ENCODE measurements at regions not wholly inside any gene's neighbourhood (a gene's known extent, or its start where the extent isn't known, plus 50 kb on each side); places are given as distances from the start of the nearest gene placed in this dataset.
"Not testable (repeated sequence)": the region's sequence is repeated elsewhere in the genome, so short reads cannot be mapped to it uniquely, and the experiment has no call there.

DNA sequence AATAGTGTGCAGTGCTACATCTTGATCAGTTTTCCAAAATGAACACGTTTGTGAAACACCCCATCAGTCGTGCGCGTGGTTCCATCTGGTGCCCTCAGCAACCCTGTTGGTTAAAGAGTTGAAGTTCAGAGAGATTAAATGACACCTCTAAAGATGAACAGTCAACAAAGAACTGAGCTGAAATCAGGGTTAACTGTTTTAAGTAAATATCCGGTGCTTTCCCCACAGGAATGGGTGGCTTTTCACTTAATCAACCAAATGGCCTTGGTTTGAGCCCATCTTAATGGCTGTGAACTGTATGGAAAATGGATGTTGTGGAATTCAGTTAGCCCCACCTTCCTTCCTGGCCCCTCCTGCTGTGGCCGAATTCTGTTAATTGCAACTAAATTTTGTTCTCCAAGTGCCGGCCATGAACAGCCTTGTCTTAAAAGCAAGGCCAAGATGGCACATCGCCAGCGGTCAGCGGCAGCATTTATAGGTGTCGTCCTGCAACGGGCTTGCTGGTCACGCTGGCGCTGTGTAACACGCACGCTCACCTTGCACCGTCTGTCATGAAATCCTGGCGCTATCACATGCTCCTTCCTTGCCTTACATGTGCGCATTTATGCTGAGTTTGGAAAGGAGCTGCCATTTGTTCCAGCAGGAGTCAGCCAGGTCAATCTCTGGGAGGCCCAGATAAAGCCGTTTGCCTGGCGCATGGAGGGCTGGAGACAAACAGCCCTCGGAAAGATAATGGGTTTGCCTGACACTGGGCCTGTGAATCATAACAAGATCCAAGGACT lies 164.5 kb downstream of the ERMARD start:
- no peak overlapping the region for H3K4me3 ChIP-seq
- no peak for TF ChIP-seq Cebpa-rat (IDR thresholded peaks at IDR 0.05)
- peaks cover 22 to 80% (median 68%) of the 10 kb centered on the region in 10 experiments for H3K4me1 ChIP-seq
- H3K36me3 ChIP-seq, result no peaks in the 10 kb centered on the region
- peak overlapping the region in 8 of 11 experiments; percentile 33 to 90 (median 76); a peak in 15 of 22 replicates for H3K4me2 ChIP-seq
- H3K9ac ChIP-seq, result no peak overlapping the region
- no peaks in the 10 kb centered on the region for H3K27me3 ChIP-seq
- H4K20me1 ChIP-seq, result no peaks in the 10 kb centered on the region
- no peaks in the 10 kb centered on the region for H3K9me3 ChIP-seq (replicated peaks in 1 of 11)
- peak overlapping the region in 2 of 11 experiments; percentile 84 to 89; a peak in 4 of 22 replicates for H3K27ac ChIP-seq

- Histone ChIP-seq H3K9ac (peak overlapping the region in 5 of 11 experiments; percentile 18 to 62 (median 61); a peak in 8 of 22 replicates), H3K4me1 (peaks cover 22 to 74% (median 63%) of the 10 kb centered on the region in 10 experiments), H3K4me2 (peak overlapping the region; percentile 51 to 90 (median 83); a peak in 21 of 22 replicates), H3K27ac (peak overlapping the region in 8 of 11 experiments; percentile 72 to 89 (median 81); a peak in 16 of 22 replicates)
- not testable (repeated sequence) for H3K27me3 ChIP-seq; H3K9me3 ChIP-seq (replicated peaks in 1 of 11); H3K4me3 ChIP-seq; H4K20me1 ChIP-seq; H3K36me3 ChIP-seq
These were observed 162.3 kb downstream of the ERMARD start for GRCh38 chr6:169913745-169914144.

GRCh38 chr6:169913096-169913638 lies 161.7 kb downstream of the ERMARD start:
- no peaks in the 10 kb centered on the region for H3K27me3 ChIP-seq
- peaks cover 22 to 74% (median 61%) of the 10 kb centered on the region in 10 experiments for H3K4me1 ChIP-seq
- H3K4me3 ChIP-seq, result peak overlapping the region in 5 of 10 experiments; percentile 12 to 36 (median 26); a peak in 7 of 20 replicates
- no peaks in the 10 kb centered on the region for H4K20me1 ChIP-seq
- H3K36me3 ChIP-seq, result no peaks in the 10 kb centered on the region
- peak overlapping the region in 9 of 11 experiments; percentile 47 to 89 (median 78); a peak in 18 of 22 replicates for H3K27ac ChIP-seq
- H3K9ac ChIP-seq, result peak overlapping the region in 9 of 11 experiments; percentile 23 to 78 (median 55); a peak in 17 of 22 replicates
- peak in 4 of 11 experiments; percentile 31 to 82 (median 73); a peak in 8 of 22 replicates for TF ChIP-seq Cebpa-rat (IDR thresholded peaks at IDR 0.05)
- H3K9me3 ChIP-seq (replicated peaks in 1 of 11), result no peaks in the 10 kb centered on the region
- H3K4me2 ChIP-seq, result peak overlapping the region; percentile 54 to 90 (median 83)

DNA sequence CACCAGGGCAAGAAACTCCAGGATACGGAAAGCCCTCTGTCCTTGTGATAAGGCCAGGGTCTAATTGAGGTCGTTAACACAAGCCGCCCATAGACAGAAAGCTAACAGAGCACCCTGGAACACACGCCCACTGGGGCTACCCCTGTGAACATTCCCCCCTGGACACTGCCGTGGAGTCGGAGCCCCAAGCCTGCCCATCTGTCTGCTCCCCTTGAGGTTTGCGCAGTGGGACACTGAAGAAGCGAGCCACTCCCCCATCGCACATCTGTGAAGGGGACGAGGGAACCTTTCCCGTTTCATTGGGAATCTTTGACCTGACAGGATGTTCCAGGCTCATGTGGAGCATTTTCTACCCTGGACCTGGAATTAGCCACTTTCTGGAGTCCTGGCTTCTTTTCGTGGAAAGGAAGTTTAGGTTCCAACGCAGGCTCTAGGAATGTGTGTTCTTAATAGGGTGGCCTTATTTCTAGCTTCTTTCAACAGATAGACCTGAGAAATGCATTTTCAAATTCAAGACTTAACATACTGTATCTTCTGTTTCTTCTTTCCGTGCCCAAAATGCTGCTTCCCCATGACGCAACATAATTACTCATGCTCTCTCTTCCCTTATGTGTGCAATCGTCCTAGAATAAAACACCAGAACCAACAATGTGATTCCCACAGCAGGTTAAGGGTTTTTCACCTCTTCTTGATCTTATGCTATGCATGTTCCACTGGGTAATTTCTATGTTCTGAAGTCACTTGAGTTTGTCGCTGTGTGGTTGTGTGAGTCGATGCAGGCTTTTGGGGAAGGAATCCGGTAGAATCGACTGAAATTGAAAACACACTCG lies 161.1 kb downstream of the ERMARD start:
- no peaks in the 10 kb centered on the region for H3K27me3 ChIP-seq
- peak overlapping the region in 10 of 11 experiments; percentile 23 to 78 (median 54); a peak in 17 of 22 replicates for H3K9ac ChIP-seq
- no peaks in the 10 kb centered on the region for H3K36me3 ChIP-seq
- H4K20me1 ChIP-seq, result no peaks in the 10 kb centered on the region
- no peaks in the 10 kb centered on the region for H3K9me3 ChIP-seq (replicated peaks in 1 of 11)
- peak overlapping the region; percentile 54 to 90 (median 83) for H3K4me2 ChIP-seq
- peak overlapping the region in 5 of 10 experiments; percentile 12 to 36 (median 26); a peak in 7 of 20 replicates for H3K4me3 ChIP-seq
- H3K27ac ChIP-seq, result peak overlapping the region in 10 of 11 experiments; percentile 3 to 89 (median 76); a peak in 19 of 22 replicates
- peak in 4 of 11 experiments; percentile 9 to 81 (median 24); a peak in 4 of 22 replicates for TF ChIP-seq Cebpa-rat (IDR thresholded peaks at IDR 0.05)
- H3K4me1 ChIP-seq, result peaks cover 22 to 74% (median 64%) of the 10 kb centered on the region in 10 experiments

DNA sequence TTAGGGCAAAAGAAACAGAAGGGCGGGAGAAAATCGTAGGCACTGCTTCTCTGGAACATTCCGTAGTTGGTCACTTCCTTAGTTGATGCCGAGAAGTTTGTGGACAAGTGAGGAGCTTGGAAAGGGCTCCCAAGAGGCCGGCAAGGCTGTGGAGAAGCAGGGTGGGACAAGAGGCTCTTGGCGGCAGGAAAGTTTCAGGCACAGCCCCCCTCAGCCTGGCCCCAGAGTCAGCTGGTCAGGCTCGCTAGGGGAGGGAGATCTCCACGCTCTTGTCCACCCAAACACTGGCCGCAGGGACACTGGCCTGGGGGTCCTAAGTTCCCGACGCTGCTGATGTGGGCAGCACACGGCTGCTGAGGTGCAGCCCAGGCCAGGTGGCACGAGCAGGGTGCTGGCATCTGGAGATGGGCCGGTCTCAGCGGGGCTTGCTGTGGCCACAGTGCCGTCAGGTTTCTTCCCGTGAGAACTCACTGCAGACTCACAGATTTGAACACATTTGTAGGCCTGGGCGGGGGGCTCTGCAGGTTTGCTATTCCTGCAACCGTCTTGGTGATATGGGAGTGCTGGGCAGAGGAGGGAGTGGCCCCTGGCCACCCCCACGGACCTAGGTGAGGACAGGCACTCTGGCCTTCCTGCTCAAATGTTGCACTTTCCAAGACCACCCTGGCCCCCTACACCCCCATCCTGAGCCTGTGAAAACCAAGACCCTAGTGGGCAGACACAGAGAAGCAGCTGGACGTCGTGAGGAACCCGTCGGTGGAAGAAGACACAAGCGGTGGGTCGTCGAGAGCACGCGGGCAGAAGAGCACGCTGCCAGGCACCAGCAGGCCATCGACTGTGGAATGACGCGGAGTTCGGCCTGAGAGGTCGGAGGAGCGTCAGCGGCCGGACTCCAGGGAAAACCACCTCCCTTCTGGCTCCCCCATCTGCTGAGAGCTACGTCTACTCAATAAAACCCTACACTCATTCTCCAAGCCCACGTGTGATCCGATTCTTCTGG lies 160.1 kb downstream of the ERMARD start:
- peaks cover 0 to 3% (median 0%) of the 10 kb centered on the region in 11 experiments; a peak in 4 of 22 replicates for H3K27me3 ChIP-seq
- peak overlapping the region; percentile 54 to 90 (median 83) for H3K4me2 ChIP-seq
- no peaks in the 10 kb centered on the region for H3K36me3 ChIP-seq
- peak overlapping the region in 8 of 11 experiments; percentile 39 to 78 (median 61); a peak in 12 of 22 replicates for H3K9ac ChIP-seq
- peaks cover 25 to 78% (median 72%) of the 10 kb centered on the region in 10 experiments for H3K4me1 ChIP-seq
- no peak overlapping the region for H3K4me3 ChIP-seq
- peak overlapping the region in 10 of 11 experiments; percentile 3 to 89 (median 76); a peak in 18 of 22 replicates for H3K27ac ChIP-seq
- no peak for TF ChIP-seq Cebpa-rat (IDR thresholded peaks at IDR 0.05)
- H3K9me3 ChIP-seq (replicated peaks in 1 of 11), result no peaks in the 10 kb centered on the region
- H4K20me1 ChIP-seq, result no peaks in the 10 kb centered on the region

GRCh38 chr6:169909113-169909512 lies 157.7 kb downstream of the ERMARD start:
- TF ChIP-seq Cebpa-rat (IDR thresholded peaks at IDR 0.05), result no peak
- H3K36me3 ChIP-seq, result no peaks in the 10 kb centered on the region

GRCh38 chr6:169908403-169908933 lies 157.0 kb downstream of the ERMARD start:
- TF ChIP-seq Cebpa-rat (IDR thresholded peaks at IDR 0.05), result no peak
- Histone ChIP-seq H3K27ac (no peak overlapping the region), H3K27me3 (peaks cover 0 to 12% (median 0%) of the 10 kb centered on the region in 11 experiments; a peak in 4 of 22 replicates), H3K9ac (no peak overlapping the region), H4K20me1 (no peaks in the 10 kb centered on the region; a peak in 1 of 22 replicates), H3K4me1 (peaks cover 48 to 78% (median 71%) of the 10 kb centered on the region in 10 experiments), H3K36me3 (no peaks in the 10 kb centered on the region), H3K9me3 (replicated peaks in 1 of 11) (no peaks in the 10 kb centered on the region), H3K4me3 (no peak overlapping the region), H3K4me2 (peak overlapping the region in 8 of 11 experiments; percentile 76 to 94 (median 84); a peak in 12 of 22 replicates)

More at GRCh38 chr6:169909113-169909512, 157.7 kb downstream of the ERMARD start:
- no peak overlapping the region for H3K9ac ChIP-seq
- no peak overlapping the region for H3K27ac ChIP-seq
- H3K4me3 ChIP-seq, result no peak overlapping the region
- H3K4me2 ChIP-seq, result no peak overlapping the region
- H3K4me1 ChIP-seq, result peaks cover 47 to 78% (median 73%) of the 10 kb centered on the region in 10 experiments
- H3K27me3 ChIP-seq, result peaks cover 0 to 12% (median 0%) of the 10 kb centered on the region in 11 experiments; a peak in 4 of 22 replicates
- H4K20me1 ChIP-seq, result no peaks in the 10 kb centered on the region; a peak in 1 of 22 replicates
- no peaks in the 10 kb centered on the region for H3K9me3 ChIP-seq (replicated peaks in 1 of 11)
